ENCODE measurements at regions not wholly inside any gene's neighbourhood (a gene's known extent, or its start where the extent isn't known, plus 50 kb on each side); places are given as distances from the start of the nearest gene placed in this dataset.

DNA sequence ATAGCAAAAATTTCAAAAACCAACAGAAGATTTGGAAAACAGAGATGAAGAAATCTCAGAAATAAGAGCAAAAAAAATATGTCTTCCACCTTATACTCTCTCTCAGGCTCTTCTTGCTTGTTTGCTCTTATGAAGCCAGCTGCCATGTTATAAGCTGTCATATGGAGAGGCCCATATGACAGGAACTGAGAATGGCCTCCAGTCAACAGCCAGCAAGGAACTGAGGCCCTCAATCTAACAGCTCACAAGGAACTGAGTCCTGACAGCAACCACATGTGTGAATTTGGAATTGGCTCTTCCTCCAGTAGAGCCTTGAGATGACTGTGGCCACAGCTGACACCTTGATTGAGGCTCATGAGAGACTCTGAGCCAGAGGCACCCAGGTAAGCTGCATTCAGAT lies 51.3 kb upstream of the MAOA start:
- ATAC-seq (ENCODE audit: low read depth in 2 of 2) (no peak), DNase-seq (no peak)
- Mint-ChIP-seq H3K27ac (no peak overlapping the region), H3K4me3 (no peak overlapping the region), H3K4me1 (peaks cover 0 to 1% (median 0%) of the 10 kb centered on the region in 4 donors), H3K36me3 (no peaks in the 10 kb centered on the region), H3K9me3 (peaks cover 0 to 5% (median 0%) of the 10 kb centered on the region in 7 donors), H3K27me3 (peaks cover 21% of the 10 kb centered on the region)
- Histone ChIP-seq H3K9me3 (ENCODE audit: control insufficient read depth in 2 of 2, low read length in 2 of 2) (no peaks in the 10 kb centered on the region), H3K27me3 (ENCODE audit: control insufficient read depth, insufficient read depth, low read length) (no peaks in the 10 kb centered on the region), H3K27ac (ENCODE audit: insufficient read depth, low read length, poor library complexity, severe bottlenecking) (no peak overlapping the region), H3K4me3 (ENCODE audit: low read depth, low read length) (no peak overlapping the region), H3K36me3 (ENCODE audit: control insufficient read depth, insufficient read depth, low read length) (no peaks in the 10 kb centered on the region), H3K4me1 (ENCODE audit: control insufficient read depth, insufficient read depth, low read length, poor library complexity, severe bottlenecking) (no peaks in the 10 kb centered on the region)

DNA sequence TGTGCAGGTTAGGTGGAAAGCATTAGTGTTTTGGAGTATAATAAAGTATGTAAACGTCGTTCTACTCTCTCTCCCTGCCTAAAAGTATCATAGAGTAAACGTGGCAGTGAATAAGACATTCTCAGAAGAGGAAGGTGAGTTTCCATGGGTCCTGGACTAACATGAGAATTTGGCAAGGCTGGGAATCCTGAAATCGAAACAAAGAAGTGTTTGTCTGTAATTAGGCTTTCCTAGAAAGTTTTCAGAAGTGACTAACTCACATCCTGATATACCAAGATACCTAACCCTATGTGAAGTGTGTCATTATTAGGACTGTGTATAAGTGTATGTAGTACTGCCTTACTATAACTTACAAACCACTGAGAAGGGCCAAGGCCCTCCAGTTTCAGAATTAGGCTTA lies 50.7 kb upstream of the MAOA start:
- Histone ChIP-seq H3K27me3 (ENCODE audit: control insufficient read depth, insufficient read depth, low read length) (no peaks in the 10 kb centered on the region), H3K4me1 (ENCODE audit: control insufficient read depth, insufficient read depth, low read length, poor library complexity, severe bottlenecking) (no peaks in the 10 kb centered on the region), H3K36me3 (ENCODE audit: control insufficient read depth, insufficient read depth, low read length) (no peaks in the 10 kb centered on the region), H3K9me3 (ENCODE audit: control insufficient read depth in 2 of 2, low read length in 2 of 2) (no peaks in the 10 kb centered on the region), H3K27ac (ENCODE audit: insufficient read depth, low read length, poor library complexity, severe bottlenecking) (no peak overlapping the region), H3K4me3 (ENCODE audit: low read depth, low read length) (no peak overlapping the region)
- Mint-ChIP-seq H3K4me3 (no peak overlapping the region), H3K27me3 (peaks cover 21% of the 10 kb centered on the region), H3K4me1 (peaks cover 0 to 6% (median 0%) of the 10 kb centered on the region in 4 donors), H3K27ac (no peak overlapping the region), H3K36me3 (no peaks in the 10 kb centered on the region), H3K9me3 (peaks cover 0 to 5% (median 0%) of the 10 kb centered on the region in 7 donors)
- DNase-seq: no peak
- ATAC-seq (ENCODE audit: low read depth in 2 of 2): no peak
